KOPT-K1 (cell line): ENCODE measurements at regions not wholly inside any gene's neighbourhood (a gene's known extent, or its start where the extent isn't known, plus 50 kb on each side); places are given as distances from the start of the nearest gene placed in this dataset.

Experiments
- H3K27ac ChIP-seq: fragments of 200-600 bp; sonication (generic); 2 replicates; pipeline ENCODE4 v1.5.1; 2016; ENCODE audit warnings: antibody characterized with exemption, mild to moderate bottlenecking, low read depth, low read length; ENCODE audit not compliant: poor library complexity, severe bottlenecking
- H3K36me3 ChIP-seq: fragments of 200-600 bp; sonication (generic); 2 replicates; pipeline ENCODE4 v1.5.1; 2017; ENCODE audit warnings: antibody characterized with exemption, mild to moderate bottlenecking, low read length, moderate library complexity; ENCODE audit not compliant: insufficient read depth
- H3K9me3 ChIP-seq: fragments of 200-600 bp; sonication (generic); 2 replicates; pipeline ENCODE4 v1.5.1; 2017; ENCODE audit warnings: antibody characterized with exemption, low read length, mild to moderate bottlenecking; ENCODE audit not compliant: insufficient read depth, poor library complexity, severe bottlenecking

DNA sequence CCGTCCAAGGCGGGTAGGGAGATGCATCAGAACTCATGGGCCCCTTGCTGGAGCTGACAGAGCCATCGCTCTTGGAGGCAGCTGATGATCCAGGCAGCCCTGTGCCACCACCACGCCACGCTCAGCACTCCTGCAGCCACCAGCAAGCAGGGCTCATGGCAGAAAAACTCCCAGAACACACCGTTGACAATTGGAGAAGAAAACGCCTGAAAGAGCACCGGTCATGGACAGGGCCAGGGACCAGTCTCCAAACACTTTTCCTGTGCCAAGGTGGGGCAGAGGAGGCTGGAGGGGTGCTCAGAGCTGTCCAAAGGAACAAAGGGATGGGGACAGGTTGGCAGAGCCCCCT lies 132.2 kb downstream of the FOXL1 start:
- no peaks in the 10 kb centered on the region for H3K36me3 ChIP-seq
- H3K27ac ChIP-seq: no peak overlapping the region
- no peaks in the 10 kb centered on the region for H3K9me3 ChIP-seq

DNA sequence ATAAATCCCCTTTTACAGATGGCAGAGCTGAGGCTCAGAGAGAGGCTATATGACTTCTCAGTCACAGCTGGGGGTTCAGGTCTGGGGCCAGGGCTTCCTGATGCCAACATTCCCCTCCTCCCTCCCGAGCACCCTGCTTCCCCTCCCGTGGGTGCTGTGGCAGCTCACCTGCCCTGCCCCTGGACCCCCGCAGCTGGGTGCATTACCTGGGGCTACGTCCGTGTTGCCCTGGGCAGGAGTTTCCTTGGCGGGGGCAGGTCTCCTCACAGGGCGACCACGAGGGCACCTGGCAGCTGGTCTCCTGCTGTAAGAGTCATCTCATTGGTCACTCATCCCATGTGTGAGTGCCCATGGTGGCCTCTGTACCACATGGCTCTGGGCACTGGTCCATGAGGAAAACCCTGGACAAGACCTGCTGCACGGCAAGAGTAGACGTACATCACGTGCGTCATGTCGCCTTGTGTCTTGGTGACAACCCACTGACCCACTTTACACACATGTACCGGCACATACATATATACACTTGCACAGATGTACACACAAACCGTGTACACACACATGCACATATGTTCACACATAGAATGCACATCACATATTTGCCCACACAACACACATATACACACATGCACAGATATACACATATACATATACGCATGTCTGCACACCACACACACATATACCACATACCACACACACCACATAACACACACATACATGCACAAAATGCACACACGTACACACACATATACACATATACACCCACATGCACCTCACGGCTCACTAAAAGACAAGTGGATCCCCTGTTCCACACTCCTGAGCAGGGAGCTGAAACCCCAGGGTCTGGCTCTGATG lies 134.0 kb downstream of the FOXL1 start:
- Histone ChIP-seq H3K9me3 (no peaks in the 10 kb centered on the region), H3K36me3 (no peaks in the 10 kb centered on the region), H3K27ac (no peak overlapping the region)

DNA sequence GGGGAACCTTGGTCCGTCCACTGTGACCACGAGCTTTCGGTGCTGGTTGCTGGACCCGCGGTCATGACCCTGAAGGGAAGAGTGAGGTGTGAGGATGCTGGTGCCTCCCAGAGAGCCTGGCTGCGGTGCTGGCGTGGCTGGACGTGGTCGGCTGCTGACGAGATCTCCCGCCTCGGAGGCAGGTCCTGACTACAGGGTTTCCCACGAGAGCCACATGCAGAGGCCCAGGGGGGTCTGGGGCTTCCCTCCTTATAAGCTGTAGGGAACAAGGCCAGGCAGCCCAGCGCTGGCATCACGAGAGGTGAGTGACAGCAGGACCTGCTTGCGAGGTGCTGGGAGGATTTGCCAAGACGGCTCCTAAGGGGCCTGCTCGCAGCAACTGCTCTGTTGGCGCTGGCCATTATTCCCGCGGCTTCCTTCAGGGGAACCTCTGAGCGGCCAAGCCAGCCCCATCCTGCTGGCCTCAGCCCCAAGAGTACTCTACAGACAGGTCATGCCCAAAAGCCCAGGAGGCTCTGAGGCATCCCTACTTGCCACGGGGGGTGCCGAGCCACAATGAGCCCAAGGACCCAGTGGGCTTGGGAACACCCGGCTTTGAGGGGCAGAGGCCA lies 134.8 kb downstream of the FOXL1 start:
- no peak overlapping the region for H3K27ac ChIP-seq
- H3K9me3 ChIP-seq: no peaks in the 10 kb centered on the region
- H3K36me3 ChIP-seq: no peaks in the 10 kb centered on the region

DNA sequence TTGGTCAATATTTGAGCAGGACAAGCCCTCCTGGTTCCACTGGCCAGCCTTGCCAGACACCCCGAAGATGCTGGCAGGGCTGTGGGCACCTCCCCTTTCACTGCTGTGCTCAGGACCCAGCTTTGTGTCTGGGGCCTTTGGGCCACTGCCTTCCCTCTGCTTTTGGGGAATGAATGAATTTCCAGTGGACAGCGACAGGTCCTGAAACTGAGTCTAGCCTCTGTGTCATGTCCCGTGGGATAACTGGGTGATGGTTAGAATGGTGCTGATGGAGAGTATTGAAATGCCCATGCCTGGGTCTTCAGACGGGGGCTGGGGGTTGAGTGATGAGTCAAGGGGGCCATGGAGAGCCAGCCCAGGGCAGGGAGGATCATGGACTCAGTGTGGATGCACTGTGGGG lies 135.8 kb downstream of the FOXL1 start:
- Histone ChIP-seq H3K9me3 (no peaks in the 10 kb centered on the region), H3K36me3 (no peaks in the 10 kb centered on the region), H3K27ac (no peak overlapping the region)

DNA sequence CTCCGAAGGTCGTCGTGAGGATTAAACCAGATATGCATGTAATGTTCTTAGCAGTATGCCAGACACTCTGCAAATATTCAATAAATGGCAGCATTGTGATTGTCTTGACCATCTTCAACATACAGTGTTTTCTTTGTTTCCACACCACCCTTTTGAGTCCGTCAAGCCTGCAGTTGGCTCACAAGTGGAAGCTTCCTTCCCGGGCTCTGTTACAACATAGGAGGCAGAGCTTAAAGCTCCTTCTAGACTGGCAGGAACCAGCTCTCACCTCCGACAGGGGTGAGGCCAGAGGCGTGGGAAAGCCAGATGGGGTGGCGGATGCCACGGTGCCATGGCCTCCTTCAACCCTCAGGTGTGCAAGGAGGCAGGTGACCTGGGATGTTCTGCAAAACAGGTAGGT lies 138.3 kb downstream of the FOXL1 start:
- Histone ChIP-seq H3K36me3 (no peaks in the 10 kb centered on the region), H3K27ac (no peak overlapping the region), H3K9me3 (no peaks in the 10 kb centered on the region)

DNA sequence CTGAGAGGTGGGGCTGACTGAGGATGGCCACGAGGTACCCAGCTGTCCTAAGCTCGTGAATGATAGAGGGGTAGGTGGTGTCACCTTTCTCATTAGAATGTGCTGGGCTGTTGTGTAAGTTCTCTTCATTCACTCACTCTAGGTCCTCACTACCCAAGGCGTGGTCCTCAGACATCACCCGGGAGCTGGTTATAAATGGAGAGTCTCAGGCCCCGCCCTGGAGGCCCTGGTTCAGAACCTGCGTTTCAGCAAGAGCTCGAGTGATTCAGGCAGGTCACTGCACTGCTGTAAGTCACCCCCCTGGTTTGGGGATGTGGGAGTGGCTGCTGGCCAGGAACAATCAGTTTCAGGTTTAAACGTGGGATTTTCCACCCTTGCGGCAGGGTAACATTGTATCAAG lies 139.8 kb downstream of the FOXL1 start:
- no peak overlapping the region for H3K27ac ChIP-seq
- no peaks in the 10 kb centered on the region for H3K36me3 ChIP-seq
- no peaks in the 10 kb centered on the region for H3K9me3 ChIP-seq

DNA sequence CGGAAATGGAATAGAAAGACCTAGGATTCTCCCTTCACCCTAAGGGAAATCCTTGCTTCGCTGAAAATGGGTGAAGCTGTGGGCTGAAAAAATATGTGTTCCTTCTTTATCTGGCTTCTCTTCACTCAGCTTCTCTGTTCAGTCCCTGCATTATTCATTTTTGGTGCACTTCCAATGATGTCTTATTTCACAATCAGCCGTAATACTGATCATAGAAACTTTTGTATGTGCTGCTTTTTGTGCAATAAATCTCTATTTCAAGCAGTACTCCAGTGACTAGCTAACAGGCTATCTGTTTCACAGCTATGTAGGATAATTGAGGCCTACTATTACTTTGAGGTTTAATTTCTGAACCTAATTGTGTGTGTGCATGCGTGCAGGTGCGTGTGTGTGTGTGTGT lies 144.6 kb downstream of the FOXL1 start:
- Histone ChIP-seq H3K9me3 (no peaks in the 10 kb centered on the region), H3K27ac (no peak overlapping the region), H3K36me3 (no peaks in the 10 kb centered on the region)

DNA sequence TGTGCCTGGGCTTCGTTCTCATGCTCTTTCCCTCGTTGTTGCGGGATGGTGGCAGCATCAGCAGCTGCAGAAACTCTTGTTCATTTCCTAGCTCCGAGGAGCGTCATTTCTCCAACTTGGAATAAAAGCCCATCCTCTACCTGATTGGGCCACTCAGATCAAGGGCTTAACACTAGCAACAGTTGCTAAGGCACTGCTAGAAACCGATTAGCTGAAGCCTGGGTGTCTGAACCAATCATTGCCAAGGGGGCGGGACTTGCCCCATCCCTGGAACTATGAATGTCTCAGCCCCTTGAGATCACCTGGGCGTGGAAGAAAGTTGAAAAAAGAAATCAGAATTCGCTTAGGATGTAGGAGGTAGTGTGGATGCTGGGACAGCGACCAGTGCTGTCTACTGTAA lies 145.3 kb downstream of the FOXL1 start:
- no peak overlapping the region for H3K27ac ChIP-seq
- no peaks in the 10 kb centered on the region for H3K36me3 ChIP-seq
- no peaks in the 10 kb centered on the region for H3K9me3 ChIP-seq

DNA sequence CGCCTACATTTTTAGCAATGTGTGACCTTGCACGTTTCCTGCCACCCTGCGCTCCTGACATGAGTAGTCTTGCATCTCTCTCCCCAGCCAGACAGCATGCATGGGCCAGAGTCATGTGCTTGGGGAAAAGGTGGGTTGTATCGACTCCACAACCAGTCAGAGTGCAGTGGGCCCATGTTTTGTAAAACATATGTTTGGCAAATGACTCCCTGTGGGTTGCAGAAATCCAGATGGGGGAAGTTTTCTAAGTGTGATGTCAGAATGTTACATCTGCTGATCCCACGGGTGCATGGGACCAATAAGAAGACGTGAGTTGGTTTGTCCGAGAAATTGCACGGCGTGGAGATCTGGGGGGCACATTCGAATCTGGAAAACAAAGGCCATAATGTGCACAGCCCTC lies 147.1 kb downstream of the FOXL1 start:
- no peak overlapping the region for H3K27ac ChIP-seq
- no peaks in the 10 kb centered on the region for H3K36me3 ChIP-seq
- H3K9me3 ChIP-seq: no peaks in the 10 kb centered on the region

DNA sequence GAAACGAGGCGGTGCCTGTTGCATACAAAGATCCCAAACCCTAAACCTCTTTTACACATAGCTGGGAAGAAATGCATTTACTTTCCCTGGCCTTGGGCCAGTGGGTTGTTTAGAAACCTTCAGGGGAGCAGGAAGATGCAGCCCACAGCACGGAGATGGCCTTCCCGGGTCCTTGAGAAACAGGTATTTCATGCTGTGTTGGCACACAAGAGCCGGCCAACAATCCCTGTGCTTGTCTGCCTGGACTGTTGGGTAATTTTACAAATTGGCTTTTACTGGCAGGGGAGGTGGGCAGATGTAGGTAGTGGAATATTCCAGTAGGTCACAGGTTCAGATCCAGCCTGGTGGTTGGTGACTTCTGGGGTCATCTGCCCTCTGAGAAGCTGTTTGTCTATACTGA lies 148.0 kb downstream of the FOXL1 start:
- no peaks in the 10 kb centered on the region for H3K9me3 ChIP-seq

DNA sequence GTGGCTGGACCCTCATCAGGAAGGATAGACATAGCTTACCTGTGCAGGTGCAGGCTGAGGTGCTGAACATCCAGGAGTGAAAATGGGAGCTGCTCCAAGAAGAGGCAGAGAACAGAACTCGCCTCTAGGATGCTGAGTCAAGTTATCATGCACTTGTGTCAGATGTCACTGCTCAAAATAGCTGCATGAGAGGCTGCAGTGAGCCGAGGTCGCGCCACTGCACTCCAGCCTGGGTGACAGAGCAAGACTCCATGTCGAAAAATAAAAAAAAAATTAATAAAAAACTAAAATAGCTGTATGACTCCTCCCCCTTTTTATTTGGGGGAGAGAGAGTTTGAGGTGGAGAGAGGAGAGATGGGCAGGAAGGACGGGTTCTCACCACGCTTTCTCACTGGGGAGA lies 148.8 kb downstream of the FOXL1 start:
- H3K9me3 ChIP-seq: no peaks in the 10 kb centered on the region
- no peaks in the 10 kb centered on the region for H3K36me3 ChIP-seq
- no peak overlapping the region for H3K27ac ChIP-seq

More for the DNA sequence above, 148.0 kb downstream of the FOXL1 start:
- Histone ChIP-seq H3K27ac (no peak overlapping the region), H3K36me3 (no peaks in the 10 kb centered on the region)

DNA sequence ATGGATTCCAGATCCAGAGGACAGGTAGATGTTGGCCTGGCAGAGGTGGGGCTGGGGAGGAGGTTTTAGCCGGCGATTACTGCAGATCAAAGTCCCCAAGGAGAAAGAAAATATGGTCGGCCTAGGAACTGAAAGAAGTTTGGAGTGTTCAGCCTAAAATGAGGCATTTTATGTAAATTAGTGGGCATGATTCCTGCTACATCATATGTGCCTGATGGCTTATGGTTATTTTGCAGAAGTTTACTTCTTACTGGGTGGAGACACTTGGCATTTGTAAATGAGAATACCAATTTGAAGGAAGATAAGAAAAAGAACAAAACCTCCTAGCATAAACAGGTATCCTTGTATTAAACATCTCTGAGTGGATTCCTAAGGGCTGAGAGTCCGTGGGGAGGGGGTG lies 149.3 kb downstream of the FOXL1 start:
- Histone ChIP-seq H3K36me3 (no peaks in the 10 kb centered on the region), H3K9me3 (no peaks in the 10 kb centered on the region), H3K27ac (no peak overlapping the region)

DNA sequence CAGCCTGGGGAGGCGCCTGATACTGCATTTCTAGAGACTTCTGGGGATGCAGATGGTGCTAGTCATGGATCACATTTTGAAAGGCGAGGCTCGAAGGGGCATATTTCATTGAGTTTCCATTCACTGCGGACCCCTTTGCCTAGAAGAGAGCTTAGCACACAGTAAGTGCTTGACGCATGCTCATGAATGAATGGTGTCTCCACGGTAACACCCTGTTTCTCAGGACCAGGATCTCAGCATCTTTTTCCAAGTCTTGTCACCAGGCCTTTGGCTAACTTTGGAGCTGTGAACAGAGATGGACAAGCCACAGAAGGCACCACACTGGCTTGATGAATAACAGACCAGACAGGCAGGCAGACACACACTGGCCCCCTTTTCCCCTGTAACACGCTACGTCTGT lies 151.3 kb downstream of the FOXL1 start:
- no peak overlapping the region for H3K27ac ChIP-seq
- H3K36me3 ChIP-seq: no peaks in the 10 kb centered on the region
- no peaks in the 10 kb centered on the region for H3K9me3 ChIP-seq

DNA sequence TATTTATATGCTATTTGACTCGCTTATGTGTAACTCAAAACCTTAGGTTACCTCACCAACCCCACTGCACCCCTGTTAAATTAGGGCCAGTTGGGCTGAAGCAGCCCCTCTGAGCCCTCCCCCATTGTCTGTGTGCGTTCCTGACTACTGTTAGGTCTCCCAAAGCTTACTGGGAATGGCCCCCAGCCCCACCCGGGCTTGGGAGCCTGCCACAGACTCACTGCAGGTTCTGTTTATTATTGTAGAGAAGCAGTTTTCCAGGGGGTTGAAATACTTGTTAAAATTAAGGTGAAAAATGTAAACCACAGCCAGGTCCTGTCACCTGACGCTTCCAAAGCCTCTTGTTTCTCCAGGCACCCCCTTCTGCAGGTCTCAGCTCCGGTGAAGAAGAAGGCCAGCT lies 151.7 kb downstream of the FOXL1 start:
- Histone ChIP-seq H3K27ac (no peak overlapping the region), H3K36me3 (no peaks in the 10 kb centered on the region), H3K9me3 (no peaks in the 10 kb centered on the region)

DNA sequence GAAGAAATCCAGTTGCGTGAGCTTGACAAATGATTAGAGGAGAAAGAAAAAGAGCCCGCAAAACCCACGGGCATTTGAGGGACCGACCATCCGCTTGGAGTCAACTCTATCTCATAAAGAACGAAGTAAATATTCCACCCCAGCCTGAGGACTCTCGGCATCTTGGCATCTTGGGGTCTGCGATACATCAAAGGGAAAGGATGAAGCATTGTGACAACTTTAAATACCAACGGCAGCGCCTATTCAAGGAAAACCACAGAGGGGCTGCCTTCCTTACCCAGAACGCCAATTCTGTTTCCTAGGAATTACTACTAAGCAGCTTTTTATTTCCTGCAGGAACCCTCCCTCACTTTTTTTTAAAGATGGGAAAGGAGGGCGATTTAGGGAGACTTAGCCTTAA lies 152.2 kb downstream of the FOXL1 start:
- Histone ChIP-seq H3K27ac (no peak overlapping the region), H3K9me3 (no peaks in the 10 kb centered on the region)

DNA sequence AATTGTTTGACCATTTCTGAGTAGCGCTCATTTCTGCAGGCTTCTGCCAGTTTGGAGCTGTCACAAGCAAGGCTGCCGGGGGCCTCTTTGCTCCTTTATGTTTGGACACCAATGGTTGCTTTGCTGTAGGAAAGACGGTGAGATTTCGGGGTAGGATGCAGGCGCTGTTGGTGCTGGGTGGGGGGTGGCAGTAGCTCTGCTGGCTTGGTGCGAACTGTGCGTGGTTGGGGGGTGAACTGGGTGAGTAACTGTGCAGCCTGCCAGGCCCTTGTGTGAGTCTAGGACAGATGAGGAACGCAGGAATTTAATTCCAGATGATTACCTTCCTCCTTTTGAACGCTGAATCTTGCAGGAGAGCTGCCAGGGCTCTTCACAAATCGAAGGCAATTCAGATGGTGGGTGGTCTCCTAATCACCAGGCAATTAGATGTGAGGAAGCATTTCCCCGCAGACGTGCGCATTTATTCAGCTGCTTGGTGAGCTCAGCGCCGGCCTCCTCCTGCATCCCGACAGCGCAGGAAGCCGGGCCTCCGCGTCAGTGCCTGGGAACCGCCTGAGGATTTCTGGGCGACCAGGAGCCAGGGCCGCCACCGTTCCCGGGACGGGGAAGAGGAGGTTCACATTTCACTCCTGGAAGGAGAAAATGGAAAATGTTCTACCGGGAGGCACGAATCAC lies 154.4 kb downstream of the FOXL1 start:
- no peaks in the 10 kb centered on the region for H3K9me3 ChIP-seq
- H3K36me3 ChIP-seq: no peaks in the 10 kb centered on the region
- no peak overlapping the region for H3K27ac ChIP-seq

More for the DNA sequence above, 152.2 kb downstream of the FOXL1 start:
- no peaks in the 10 kb centered on the region for H3K36me3 ChIP-seq
